ENCODE measurements at regions not wholly inside any gene's neighbourhood (a gene's known extent, or its start where the extent isn't known, plus 50 kb on each side); places are given as distances from the start of the nearest gene placed in this dataset.

GRCh38 chrX:40468033-40468846, 112.5 kb upstream of the ATP6AP2 start:
- no peaks in the 10 kb centered on the region for H3K4me1 ChIP-seq (ENCODE audit: control insufficient read depth, insufficient read depth, low read length)
- Mint-ChIP-seq H3K4me3 (no peak overlapping the region), H3K36me3 (ENCODE audit: low read depth) (no peaks in the 10 kb centered on the region), H3K27ac (no peak overlapping the region), H3K27me3 (ENCODE audit: insufficient read depth) (peaks cover 5% of the 10 kb centered on the region), H3K9me3 (peaks cover 52% of the 10 kb centered on the region), H3K4me1 (peaks cover 14% of the 10 kb centered on the region)
- WGBS, 2 experiments (ENCODE audit: insufficient coverage in 1 of 2, insufficient read length in 1 of 2), result 60% methylated on average over 4 of the region's 5 CpGs; no CpG with 5 or more reads in 1 of the 2 experiments
- no peak overlapping the region for H3K9ac ChIP-seq (ENCODE audit: extremely low read depth, low read length, poor library complexity, severe bottlenecking)
- no peak overlapping the region for H3K27ac ChIP-seq (ENCODE audit: low read depth, low read length)
- no peaks in the 10 kb centered on the region for H3K9me3 ChIP-seq (ENCODE audit: control insufficient read depth, low read length)
- peak; percentile 70 for TF ChIP-seq CTCF (conservative IDR thresholded peaks at IDR 0.05)
- peak; percentile 81 for DNase-seq
- H3K27me3 ChIP-seq (ENCODE audit: control insufficient read depth, insufficient read depth, low read length, poor library complexity, severe bottlenecking), result no peaks in the 10 kb centered on the region
- H3K36me3 ChIP-seq (ENCODE audit: control insufficient read depth, insufficient read depth, low read length), result no peaks in the 10 kb centered on the region
- H3K4me3 ChIP-seq (ENCODE audit: low read length), result no peak overlapping the region

GRCh38 chrX:40467454-40467853, 113.3 kb upstream of the ATP6AP2 start:
- WGBS, 2 experiments (ENCODE audit: insufficient coverage in 1 of 2, insufficient read length in 1 of 2), result 93 to 100% methylated on average over 1 to 13 of the region's 13 CpGs
- Mint-ChIP-seq H3K9me3 (peaks cover 55% of the 10 kb centered on the region), H3K4me3 (no peak overlapping the region), H3K27me3 (ENCODE audit: insufficient read depth) (peaks cover 5% of the 10 kb centered on the region), H3K36me3 (ENCODE audit: low read depth) (no peaks in the 10 kb centered on the region), H3K27ac (no peak overlapping the region), H3K4me1 (peaks cover 12% of the 10 kb centered on the region)
- no peak for DNase-seq
- H3K27me3 ChIP-seq (ENCODE audit: control insufficient read depth, insufficient read depth, low read length, poor library complexity, severe bottlenecking), result no peaks in the 10 kb centered on the region
- no peaks in the 10 kb centered on the region for H3K9me3 ChIP-seq (ENCODE audit: control insufficient read depth, low read length)
- H3K9ac ChIP-seq (ENCODE audit: extremely low read depth, low read length, poor library complexity, severe bottlenecking), result no peak overlapping the region
- H3K4me1 ChIP-seq (ENCODE audit: control insufficient read depth, insufficient read depth, low read length), result no peaks in the 10 kb centered on the region
- H3K36me3 ChIP-seq (ENCODE audit: control insufficient read depth, insufficient read depth, low read length), result no peaks in the 10 kb centered on the region
- no peak overlapping the region for H3K4me3 ChIP-seq (ENCODE audit: low read length)
- no peak overlapping the region for H3K27ac ChIP-seq (ENCODE audit: low read depth, low read length)
- no peak for TF ChIP-seq CTCF (conservative IDR thresholded peaks at IDR 0.05)

DNA sequence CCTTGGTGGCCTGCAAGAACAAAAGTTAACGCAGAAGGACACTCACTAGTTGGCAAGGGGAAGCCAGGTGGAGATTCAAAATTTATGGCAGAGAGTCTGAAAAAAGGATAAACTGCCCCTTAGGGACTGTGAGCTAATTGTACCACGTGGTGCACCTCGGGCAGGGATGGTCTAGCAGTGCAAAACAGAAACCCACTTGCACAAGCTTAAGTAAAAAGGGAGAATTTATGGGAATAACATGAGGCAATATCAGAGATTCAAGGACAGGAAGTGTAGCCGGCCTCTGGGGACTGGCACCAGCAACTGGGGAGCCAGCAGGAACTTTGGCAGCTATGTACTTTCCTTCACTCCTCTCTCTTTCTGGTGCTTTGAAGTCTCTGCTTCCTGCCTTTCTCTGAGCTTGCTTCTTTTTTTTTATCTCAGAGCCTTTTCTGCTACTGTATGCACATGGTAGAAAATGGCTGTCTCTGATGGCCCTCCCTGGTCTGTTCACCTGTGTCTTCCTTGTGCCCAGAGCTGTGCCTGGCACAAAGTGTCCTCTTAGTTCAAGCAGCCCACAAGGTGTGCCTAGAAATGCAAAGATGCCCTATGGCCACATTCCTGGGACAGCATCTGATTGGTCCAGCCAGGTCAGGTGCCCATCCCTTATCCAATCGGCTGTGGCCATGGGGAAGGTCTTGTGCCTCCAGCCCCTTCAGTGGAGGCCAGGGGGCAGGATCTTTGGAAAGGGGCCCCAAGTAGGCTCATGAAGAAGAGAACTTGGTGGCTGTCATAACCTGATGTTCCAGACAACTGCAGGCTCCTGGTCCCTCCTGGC, 114.8 kb upstream of the ATP6AP2 start:
- Histone ChIP-seq H3K36me3 (ENCODE audit: control insufficient read depth, insufficient read depth, low read length) (no peaks in the 10 kb centered on the region), H3K27ac (ENCODE audit: low read depth, low read length) (no peak overlapping the region), H3K9ac (ENCODE audit: extremely low read depth, low read length, poor library complexity, severe bottlenecking) (no peak overlapping the region), H3K9me3 (ENCODE audit: control insufficient read depth, low read length) (no peaks in the 10 kb centered on the region), H3K27me3 (ENCODE audit: control insufficient read depth, insufficient read depth, low read length, poor library complexity, severe bottlenecking) (no peaks in the 10 kb centered on the region), H3K4me3 (ENCODE audit: low read length) (no peak overlapping the region), H3K4me1 (ENCODE audit: control insufficient read depth, insufficient read depth, low read length) (no peaks in the 10 kb centered on the region)
- Mint-ChIP-seq H3K27ac (no peak overlapping the region), H3K27me3 (ENCODE audit: insufficient read depth) (peaks cover 5% of the 10 kb centered on the region), H3K9me3 (peaks cover 46% of the 10 kb centered on the region), H3K4me3 (no peak overlapping the region), H3K36me3 (ENCODE audit: low read depth) (no peaks in the 10 kb centered on the region), H3K4me1 (peaks cover 8% of the 10 kb centered on the region)
- TF ChIP-seq CTCF (conservative IDR thresholded peaks at IDR 0.05), result no peak
- 94 to 100% methylated on average over 3 to 5 of the region's 5 CpGs for WGBS, 2 experiments (ENCODE audit: insufficient coverage in 1 of 2, insufficient read length in 1 of 2)
- DNase-seq, result no peak

All from endodermal cell (in vitro differentiated cells).